ENCODE measurements at regions not wholly inside any gene's neighbourhood (a gene's known extent, or its start where the extent isn't known, plus 50 kb on each side); places are given as distances from the start of the nearest gene placed in this dataset.

DNA sequence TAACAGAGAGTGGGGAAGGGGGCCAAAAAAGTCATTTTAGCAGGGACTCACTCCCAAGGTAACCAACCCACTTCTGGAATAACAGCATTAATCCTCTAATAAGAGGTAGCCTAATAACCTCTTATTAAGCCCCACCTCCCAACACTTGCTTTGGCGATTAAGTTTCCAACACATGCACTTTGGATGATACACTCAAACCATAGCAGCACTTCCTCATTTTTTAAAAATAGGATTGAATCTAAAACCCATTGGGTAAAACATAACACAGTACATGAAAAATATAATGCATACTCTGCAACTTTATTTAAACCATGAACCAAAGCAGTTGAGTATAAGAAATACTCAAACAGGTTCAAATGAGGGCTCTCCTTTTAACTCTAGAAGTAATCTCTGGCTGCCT lies 318.3 kb downstream of the HACE1 start:
- no peak for TF ChIP-seq CTCF (conservative IDR thresholded peaks at IDR 0.05; ENCODE audit: low read depth, low read length)
- H3K27me3 ChIP-seq (ENCODE audit: insufficient read depth, low read depth) = no peaks in the 10 kb centered on the region

DNA sequence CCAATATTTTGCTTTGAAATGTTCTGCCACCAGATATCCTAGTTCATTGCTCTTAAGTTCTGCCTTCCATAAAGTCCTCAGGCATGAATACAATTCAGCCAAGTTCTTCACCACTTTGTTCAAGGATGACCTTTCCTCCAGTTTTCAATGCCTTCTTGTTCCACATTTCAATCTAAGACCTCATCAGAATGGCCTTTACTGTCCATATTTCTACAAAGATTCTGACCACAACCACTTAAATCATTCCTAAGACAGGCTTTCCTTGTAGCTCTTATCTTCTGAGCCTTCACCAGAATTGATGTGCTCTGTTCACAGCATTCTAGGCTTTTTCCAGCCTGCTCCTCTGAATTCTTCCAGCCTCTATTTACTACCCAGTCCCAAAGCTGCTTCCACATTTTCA lies 319.0 kb downstream of the HACE1 start:
- Histone ChIP-seq H2AFZ (ENCODE audit: low read depth) (no peak overlapping the region), H3K79me2 (ENCODE audit: insufficient read depth, low read depth) (no peaks in the 10 kb centered on the region), H3K27me3 (ENCODE audit: insufficient read depth, low read depth) (no peaks in the 10 kb centered on the region), H3K27ac (no peak overlapping the region), H3K4me3 (IDR thresholded peaks at IDR 0.05; ENCODE audit: insufficient read depth, low read depth, low read length) (no peak overlapping the region), H3K4me1 (ENCODE audit: low read depth, poor library complexity, severe bottlenecking) (no peaks in the 10 kb centered on the region), H4K20me1 (ENCODE audit: insufficient read depth) (no peaks in the 10 kb centered on the region), H3K4me2 (no peak overlapping the region), H3K36me3 (ENCODE audit: insufficient read depth) (no peaks in the 10 kb centered on the region), H3K9ac (no peak overlapping the region)
- TF ChIP-seq CTCF (conservative IDR thresholded peaks at IDR 0.05; ENCODE audit: low read depth, low read length) = no peak

More for the DNA sequence above, 318.3 kb downstream of the HACE1 start:
- Histone ChIP-seq H2AFZ (ENCODE audit: low read depth) (no peak overlapping the region), H3K79me2 (ENCODE audit: insufficient read depth, low read depth) (no peaks in the 10 kb centered on the region), H3K36me3 (ENCODE audit: insufficient read depth) (no peaks in the 10 kb centered on the region), H3K4me1 (ENCODE audit: low read depth, poor library complexity, severe bottlenecking) (no peaks in the 10 kb centered on the region), H3K4me2 (no peak overlapping the region), H3K4me3 (IDR thresholded peaks at IDR 0.05; ENCODE audit: insufficient read depth, low read depth, low read length) (no peak overlapping the region), H4K20me1 (ENCODE audit: insufficient read depth) (no peaks in the 10 kb centered on the region), H3K27ac (no peak overlapping the region), H3K9ac (no peak overlapping the region)

DNA sequence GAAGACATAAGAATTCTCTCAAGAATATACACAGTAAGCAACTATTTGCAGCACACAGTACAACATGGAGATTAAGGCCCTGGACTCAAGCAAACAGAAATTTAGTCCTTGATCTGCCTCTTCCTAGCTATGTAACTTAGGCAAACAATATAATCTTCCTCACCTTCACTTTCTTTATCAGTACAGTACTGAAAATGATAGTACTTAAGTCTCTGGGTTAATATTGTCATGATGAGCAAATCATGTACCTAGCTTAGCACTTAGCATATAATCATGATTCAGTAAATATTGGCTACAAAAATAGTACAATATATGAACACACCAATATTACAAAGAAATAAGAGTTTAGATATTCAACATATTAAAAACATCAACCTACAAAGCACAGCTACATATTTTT lies 320.5 kb downstream of the HACE1 start:
- no peak overlapping the region for H3K27ac ChIP-seq
- no peaks in the 10 kb centered on the region for H3K36me3 ChIP-seq (ENCODE audit: insufficient read depth)
- no peaks in the 10 kb centered on the region for H3K27me3 ChIP-seq (ENCODE audit: insufficient read depth, low read depth)
- TF ChIP-seq CTCF (conservative IDR thresholded peaks at IDR 0.05; ENCODE audit: low read depth, low read length) = no peak
- no peak overlapping the region for H3K9ac ChIP-seq
- no peaks in the 10 kb centered on the region for H3K79me2 ChIP-seq (ENCODE audit: insufficient read depth, low read depth)
- no peak overlapping the region for H3K4me3 ChIP-seq (IDR thresholded peaks at IDR 0.05; ENCODE audit: insufficient read depth, low read depth, low read length)
- no peak overlapping the region for H2AFZ ChIP-seq (ENCODE audit: low read depth)
- H3K4me2 ChIP-seq = no peak overlapping the region
- H3K4me1 ChIP-seq (ENCODE audit: low read depth, poor library complexity, severe bottlenecking) = no peaks in the 10 kb centered on the region
- H4K20me1 ChIP-seq (ENCODE audit: insufficient read depth) = no peaks in the 10 kb centered on the region

GRCh38 chr6:104537872-104538271 lies 321.8 kb downstream of the HACE1 start:
- no peaks in the 10 kb centered on the region for H3K79me2 ChIP-seq (ENCODE audit: insufficient read depth, low read depth)
- H3K4me3 ChIP-seq (IDR thresholded peaks at IDR 0.05; ENCODE audit: insufficient read depth, low read depth, low read length) = no peak overlapping the region

More at GRCh38 chr6:104537872-104538271, 321.8 kb downstream of the HACE1 start:
- H4K20me1 ChIP-seq (ENCODE audit: insufficient read depth) = no peaks in the 10 kb centered on the region
- no peaks in the 10 kb centered on the region for H3K4me1 ChIP-seq (ENCODE audit: low read depth, poor library complexity, severe bottlenecking)
- H3K27ac ChIP-seq = no peak overlapping the region
- H2AFZ ChIP-seq (ENCODE audit: low read depth) = no peak overlapping the region
- no peak overlapping the region for H3K4me2 ChIP-seq
- no peak for TF ChIP-seq CTCF (conservative IDR thresholded peaks at IDR 0.05; ENCODE audit: low read depth, low read length)
- no peak overlapping the region for H3K9ac ChIP-seq
- no peaks in the 10 kb centered on the region for H3K36me3 ChIP-seq (ENCODE audit: insufficient read depth)
- no peaks in the 10 kb centered on the region for H3K27me3 ChIP-seq (ENCODE audit: insufficient read depth, low read depth)
